Activated CD4-positive, alpha-beta T cell treated with anti-CD3 and anti-CD28 coated beads, Interleukin-2, amount 50 U/mL, for 16 hours (primary cell): ENCODE measurements at regions not wholly inside any gene's neighbourhood (a gene's known extent, or its start where the extent isn't known, plus 50 kb on each side); places are given as distances from the start of the nearest gene placed in this dataset.

ENCODE experiments used
- DNase-seq: peaks from one replicate; pipeline ENCODE4 v3.0.0-alpha.2; 2020

GRCh38 chr18:40866013-40866645 is 1088.9 kb upstream of the PIK3C3 start:
- no peak for DNase-seq

- no peak for DNase-seq
Measured at GRCh38 chr18:40864846-40865245, 1090.2 kb upstream of the PIK3C3 start.

GRCh38 chr18:40863801-40864200 is 1091.2 kb upstream of the PIK3C3 start:
- DNase-seq: no peak

GRCh38 chr18:40860189-40860588 is 1094.8 kb upstream of the PIK3C3 start:
- DNase-seq: no peak

GRCh38 chr18:40855661-40856060 is 1099.4 kb upstream of the PIK3C3 start:
- DNase-seq: no peak

GRCh38 chr18:40852406-40852805 is 1102.6 kb upstream of the PIK3C3 start:
- DNase-seq: no peak

GRCh38 chr18:40851014-40851429 is 1104.0 kb upstream of the PIK3C3 start:
- no peak for DNase-seq

- no peak for DNase-seq
Measured at GRCh38 chr18:40849886-40850285, 1105.1 kb upstream of the PIK3C3 start.

- no peak for DNase-seq
Measured at GRCh38 chr18:40841467-40841866, 1113.6 kb upstream of the PIK3C3 start.

GRCh38 chr18:40841063-40841462 is 1114.0 kb upstream of the PIK3C3 start:
- DNase-seq: no peak

GRCh38 chr18:40832362-40832761 is 1122.7 kb upstream of the PIK3C3 start:
- DNase-seq: no peak

GRCh38 chr18:40824291-40824690 is 1130.7 kb upstream of the PIK3C3 start:
- DNase-seq: no peak

GRCh38 chr18:40821596-40822243 is 1133.3 kb upstream of the PIK3C3 start:
- no peak for DNase-seq

GRCh38 chr18:40812981-40813515 is 1142.0 kb upstream of the PIK3C3 start:
- DNase-seq: no peak

- no peak for DNase-seq
Measured at GRCh38 chr18:40810372-40810771, 1144.7 kb upstream of the PIK3C3 start.

GRCh38 chr18:40789286-40789685 is 1165.7 kb upstream of the PIK3C3 start:
- no peak for DNase-seq

- DNase-seq: no peak
Measured at GRCh38 chr18:40782453-40783130, 1172.4 kb upstream of the PIK3C3 start.

GRCh38 chr18:40769786-40770185 is 1185.2 kb upstream of the PIK3C3 start:
- no peak for DNase-seq

GRCh38 chr18:40760251-40760650 is 1194.8 kb upstream of the PIK3C3 start:
- no peak for DNase-seq

GRCh38 chr18:40754477-40754876 is 1200.6 kb upstream of the PIK3C3 start:
- DNase-seq: no peak

GRCh38 chr18:40752316-40752715 is 1202.7 kb upstream of the PIK3C3 start:
- no peak for DNase-seq

GRCh38 chr18:40751186-40751585 is 1203.8 kb upstream of the PIK3C3 start:
- DNase-seq: no peak

- no peak for DNase-seq
Measured at GRCh38 chr18:40739029-40739428, 1216.0 kb upstream of the PIK3C3 start.

- DNase-seq: no peak
Measured at GRCh38 chr18:40738321-40738880, 1216.6 kb upstream of the PIK3C3 start.
